GM23338 (cell line): ENCODE measurements at regions not wholly inside any gene's neighbourhood (a gene's known extent, or its start where the extent isn't known, plus 50 kb on each side); places are given as distances from the start of the nearest gene placed in this dataset.

Source experiments
- ATAC-seq: fragments of 200-7000 bp; cut with Tn5 transposase; 3 replicates; pipeline ENCODE4 v1.9.1; 2020
- DNase-seq: peaks from one replicate; pipeline ENCODE4 v3.0.0-alpha.2; 2015; ENCODE audit warnings: low spot score
- H2AFZ ChIP-seq: fragments of 200-600 bp; sonication (generic); 2 replicates; pipeline ENCODE4 v1.8.0; 2016; ENCODE audit warnings: antibody characterized with exemption, mild to moderate bottlenecking, moderate library complexity
- H3F3A ChIP-seq: fragments of 200-600 bp; sonication (generic); replicated peaks from 2 replicates; pipeline ENCODE4 v1.8.0; 2017; ENCODE audit warnings: antibody characterized with exemption, mixed run types, low read depth
- H3K27ac ChIP-seq: fragments of 200-600 bp; sonication (generic); 2 replicates; pipeline ENCODE4 v1.6.1; 2016; ENCODE audit warnings: low read depth
- H3K27me3 ChIP-seq: fragments of 200-600 bp; sonication (generic); 2 replicates; pipeline ENCODE4 v1.8.0; 2016; ENCODE audit warnings: mild to moderate bottlenecking, mixed run types, moderate library complexity; ENCODE audit not compliant: insufficient read depth
- H3K36me3 ChIP-seq: fragments of 200-600 bp; sonication (generic); 2 replicates; pipeline ENCODE4 v1.8.0; 2016; ENCODE audit warnings: mild to moderate bottlenecking; ENCODE audit not compliant: insufficient read depth
- H3K4me1 ChIP-seq: fragments of 200-600 bp; sonication (generic); 2 replicates; pipeline ENCODE4 v1.8.0; 2016; ENCODE audit warnings: mild to moderate bottlenecking, moderate library complexity; ENCODE audit not compliant: insufficient read depth
- H3K4me2 ChIP-seq: fragments of 200-600 bp; sonication (generic); 2 replicates; pipeline ENCODE4 v1.7.1; 2017; ENCODE audit warnings: mixed run types
- H3K4me3 ChIP-seq: fragments of 200-600 bp; sonication (generic); 2 replicates; pipeline ENCODE4 v1.6.1; 2016; ENCODE audit warnings: mixed run types
- H3K79me2 ChIP-seq: fragments of 200-600 bp; sonication (generic); replicated peaks from 2 replicates; pipeline ENCODE4 v1.8.0; 2017; ENCODE audit warnings: mild to moderate bottlenecking; ENCODE audit not compliant: insufficient read depth
- H3K9me2 ChIP-seq: fragments of 200-600 bp; sonication (generic); 2 replicates; pipeline ENCODE4 v1.8.0; 2017; ENCODE audit not compliant: insufficient read depth
- H4K20me1 ChIP-seq: fragments of 200-600 bp; sonication (generic); replicated peaks from 2 replicates; pipeline ENCODE4 v1.8.0; 2017; ENCODE audit warnings: mild to moderate bottlenecking; ENCODE audit not compliant: insufficient read depth
- H3K27ac Mint-ChIP-seq: 2 replicates; pipeline ENCODE4 v1.8.0; 2020; ENCODE audit warnings: inconsistent platforms, mild to moderate bottlenecking, moderate library complexity, mixed read lengths
- H3K27me3 Mint-ChIP-seq: 3 replicates; pipeline ENCODE4 v1.8.0; 2022; ENCODE audit warnings: low read depth, mild to moderate bottlenecking, moderate library complexity, mixed read lengths, inconsistent platforms; ENCODE audit not compliant: insufficient read depth, poor library complexity
- H3K36me3 Mint-ChIP-seq: 3 replicates; pipeline ENCODE4 v1.8.0; 2021; ENCODE audit warnings: low read depth, mild to moderate bottlenecking, inconsistent platforms, moderate library complexity, mixed read lengths
- H3K4me1 Mint-ChIP-seq: 3 replicates; pipeline ENCODE4 v1.8.0; 2020; ENCODE audit warnings: mild to moderate bottlenecking, inconsistent platforms, mixed read lengths
- H3K4me3 Mint-ChIP-seq: 3 replicates; pipeline ENCODE4 v1.8.0; 2021; ENCODE audit warnings: moderate library complexity, mild to moderate bottlenecking, inconsistent platforms, mixed read lengths
- H3K9me3 Mint-ChIP-seq: 3 replicates; pipeline ENCODE4 v1.8.0; 2020; ENCODE audit warnings: moderate library complexity, mild to moderate bottlenecking, inconsistent platforms, mixed read lengths
- CREB1 ChIP-seq: fragments of 250-450 bp; sonication (Bioruptor Pico); IDR thresholded peaks from 2 replicates; pipeline ENCODE4 v1.5.0; 2020; ENCODE audit warnings: low read depth, mild to moderate bottlenecking, moderate library complexity
- CTCF ChIP-seq, 2 experiments: fragments of 200-600 bp in 1 of 2; sonication (generic) in 1 of 2; conservative IDR thresholded peaks; 2 replicates each; pipeline versions ENCODE4 v1.5.1 to v1.6.1; 2016 to 2017; ENCODE audit warnings: antibody characterized with exemption in 2 of 2, low read depth in 2 of 2, mild to moderate bottlenecking in 2 of 2, moderate library complexity in 1 of 2
- EZH2 ChIP-seq: fragments of 200-600 bp; sonication (generic); IDR thresholded peaks from one replicate; pipeline ENCODE4 v1.8.0; 2017; ENCODE audit warnings: antibody characterized with exemption, mild to moderate bottlenecking, low read depth; ENCODE audit not compliant: unreplicated experiment
- EZH2phosphoT487 ChIP-seq: fragments of 200-600 bp; sonication (generic); IDR thresholded peaks from one replicate; pipeline ENCODE4 v1.8.1; 2018; ENCODE audit warnings: antibody characterized with exemption; ENCODE audit not compliant: unreplicated experiment
- JUNB ChIP-seq: IDR thresholded peaks from one replicate; pipeline ENCODE4 v1.6.1; 2016; ENCODE audit warnings: antibody characterized with exemption; ENCODE audit not compliant: unreplicated experiment
- NANOG ChIP-seq: IDR thresholded peaks from 2 replicates; pipeline ENCODE4 v1.6.1; 2016; ENCODE audit warnings: antibody characterized with exemption, borderline replicate concordance
- POLR2AphosphoS5 ChIP-seq: IDR thresholded peaks from 2 replicates; pipeline ENCODE4 v1.6.1; 2016; ENCODE audit warnings: antibody characterized with exemption, low read depth
- STAT1 ChIP-seq: IDR thresholded peaks from one replicate; pipeline ENCODE4 v1.6.1; 2016; ENCODE audit warnings: antibody characterized with exemption; ENCODE audit not compliant: unreplicated experiment
- ZNF114 ChIP-seq: fragments of 250-450 bp; sonication (Bioruptor Pico); IDR thresholded peaks from 2 replicates; pipeline ENCODE4 v1.5.0; 2020; ENCODE audit warnings: mild to moderate bottlenecking, moderate library complexity
- ZNF331 ChIP-seq: fragments of 250-450 bp; sonication (Bioruptor Pico); IDR thresholded peaks from 2 replicates; pipeline ENCODE4 v1.5.0; 2020; ENCODE audit warnings: low read depth, mild to moderate bottlenecking, moderate library complexity
- TF ChIP-seq, protein P1 (sequence below): IDR thresholded peaks from one replicate; pipeline ENCODE4 v1.6.1; 2018; ENCODE audit warnings: antibody characterized with exemption; ENCODE audit not compliant: unreplicated experiment
- TF ChIP-seq, protein P2 (sequence below): fragments of 250-450 bp; sonication (Bioruptor Pico); IDR thresholded peaks from 2 replicates; pipeline ENCODE4 v1.5.0; 2020; ENCODE audit warnings: mild to moderate bottlenecking, moderate library complexity
- TF ChIP-seq, protein P3 (sequence below): IDR thresholded peaks from 2 replicates; pipeline ENCODE4 v1.6.1; 2016; ENCODE audit warnings: antibody characterized with exemption

- Histone ChIP-seq H4K20me1 (0 out of 2 replicates have a peak, but pooled peaks cover 4% of the 10 kb centered on the region), H3K36me3 (peaks cover 3% of the 10 kb centered on the region; the same call in 1 of the 2 replicates), H3K27me3 (no peaks in the 10 kb centered on the region), H3K9me2 (no peaks in the 10 kb centered on the region), H3K79me2 (no peaks in the 10 kb centered on the region), H2AFZ (no peak overlapping the region), H3K4me3 (no peak overlapping the region), H3K27ac (no peak overlapping the region), H3K4me1 (no peaks in the 10 kb centered on the region), H3K4me2 (no peak overlapping the region), H3F3A (no peaks in the 10 kb centered on the region)
- no peak for TF ChIP-seq STAT1
- no peak for TF ChIP-seq ZNF331 (CRISPR knock-in tag)
- no peak for TF ChIP-seq EZH2
- TF ChIP-seq NANOG, result no peak
- TF ChIP-seq ZNF114, result no peak
- no peak for TF ChIP-seq POLR2AphosphoS5
- TF ChIP-seq, protein P1, sequence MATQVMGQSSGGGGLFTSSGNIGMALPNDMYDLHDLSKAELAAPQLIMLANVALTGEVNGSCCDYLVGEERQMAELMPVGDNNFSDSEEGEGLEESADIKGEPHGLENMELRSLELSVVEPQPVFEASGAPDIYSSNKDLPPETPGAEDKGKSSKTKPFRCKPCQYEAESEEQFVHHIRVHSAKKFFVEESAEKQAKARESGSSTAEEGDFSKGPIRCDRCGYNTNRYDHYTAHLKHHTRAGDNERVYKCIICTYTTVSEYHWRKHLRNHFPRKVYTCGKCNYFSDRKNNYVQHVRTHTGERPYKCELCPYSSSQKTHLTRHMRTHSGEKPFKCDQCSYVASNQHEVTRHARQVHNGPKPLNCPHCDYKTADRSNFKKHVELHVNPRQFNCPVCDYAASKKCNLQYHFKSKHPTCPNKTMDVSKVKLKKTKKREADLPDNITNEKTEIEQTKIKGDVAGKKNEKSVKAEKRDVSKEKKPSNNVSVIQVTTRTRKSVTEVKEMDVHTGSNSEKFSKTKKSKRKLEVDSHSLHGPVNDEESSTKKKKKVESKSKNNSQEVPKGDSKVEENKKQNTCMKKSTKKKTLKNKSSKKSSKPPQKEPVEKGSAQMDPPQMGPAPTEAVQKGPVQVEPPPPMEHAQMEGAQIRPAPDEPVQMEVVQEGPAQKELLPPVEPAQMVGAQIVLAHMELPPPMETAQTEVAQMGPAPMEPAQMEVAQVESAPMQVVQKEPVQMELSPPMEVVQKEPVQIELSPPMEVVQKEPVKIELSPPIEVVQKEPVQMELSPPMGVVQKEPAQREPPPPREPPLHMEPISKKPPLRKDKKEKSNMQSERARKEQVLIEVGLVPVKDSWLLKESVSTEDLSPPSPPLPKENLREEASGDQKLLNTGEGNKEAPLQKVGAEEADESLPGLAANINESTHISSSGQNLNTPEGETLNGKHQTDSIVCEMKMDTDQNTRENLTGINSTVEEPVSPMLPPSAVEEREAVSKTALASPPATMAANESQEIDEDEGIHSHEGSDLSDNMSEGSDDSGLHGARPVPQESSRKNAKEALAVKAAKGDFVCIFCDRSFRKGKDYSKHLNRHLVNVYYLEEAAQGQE, result no peak
- TF ChIP-seq, protein P2, sequence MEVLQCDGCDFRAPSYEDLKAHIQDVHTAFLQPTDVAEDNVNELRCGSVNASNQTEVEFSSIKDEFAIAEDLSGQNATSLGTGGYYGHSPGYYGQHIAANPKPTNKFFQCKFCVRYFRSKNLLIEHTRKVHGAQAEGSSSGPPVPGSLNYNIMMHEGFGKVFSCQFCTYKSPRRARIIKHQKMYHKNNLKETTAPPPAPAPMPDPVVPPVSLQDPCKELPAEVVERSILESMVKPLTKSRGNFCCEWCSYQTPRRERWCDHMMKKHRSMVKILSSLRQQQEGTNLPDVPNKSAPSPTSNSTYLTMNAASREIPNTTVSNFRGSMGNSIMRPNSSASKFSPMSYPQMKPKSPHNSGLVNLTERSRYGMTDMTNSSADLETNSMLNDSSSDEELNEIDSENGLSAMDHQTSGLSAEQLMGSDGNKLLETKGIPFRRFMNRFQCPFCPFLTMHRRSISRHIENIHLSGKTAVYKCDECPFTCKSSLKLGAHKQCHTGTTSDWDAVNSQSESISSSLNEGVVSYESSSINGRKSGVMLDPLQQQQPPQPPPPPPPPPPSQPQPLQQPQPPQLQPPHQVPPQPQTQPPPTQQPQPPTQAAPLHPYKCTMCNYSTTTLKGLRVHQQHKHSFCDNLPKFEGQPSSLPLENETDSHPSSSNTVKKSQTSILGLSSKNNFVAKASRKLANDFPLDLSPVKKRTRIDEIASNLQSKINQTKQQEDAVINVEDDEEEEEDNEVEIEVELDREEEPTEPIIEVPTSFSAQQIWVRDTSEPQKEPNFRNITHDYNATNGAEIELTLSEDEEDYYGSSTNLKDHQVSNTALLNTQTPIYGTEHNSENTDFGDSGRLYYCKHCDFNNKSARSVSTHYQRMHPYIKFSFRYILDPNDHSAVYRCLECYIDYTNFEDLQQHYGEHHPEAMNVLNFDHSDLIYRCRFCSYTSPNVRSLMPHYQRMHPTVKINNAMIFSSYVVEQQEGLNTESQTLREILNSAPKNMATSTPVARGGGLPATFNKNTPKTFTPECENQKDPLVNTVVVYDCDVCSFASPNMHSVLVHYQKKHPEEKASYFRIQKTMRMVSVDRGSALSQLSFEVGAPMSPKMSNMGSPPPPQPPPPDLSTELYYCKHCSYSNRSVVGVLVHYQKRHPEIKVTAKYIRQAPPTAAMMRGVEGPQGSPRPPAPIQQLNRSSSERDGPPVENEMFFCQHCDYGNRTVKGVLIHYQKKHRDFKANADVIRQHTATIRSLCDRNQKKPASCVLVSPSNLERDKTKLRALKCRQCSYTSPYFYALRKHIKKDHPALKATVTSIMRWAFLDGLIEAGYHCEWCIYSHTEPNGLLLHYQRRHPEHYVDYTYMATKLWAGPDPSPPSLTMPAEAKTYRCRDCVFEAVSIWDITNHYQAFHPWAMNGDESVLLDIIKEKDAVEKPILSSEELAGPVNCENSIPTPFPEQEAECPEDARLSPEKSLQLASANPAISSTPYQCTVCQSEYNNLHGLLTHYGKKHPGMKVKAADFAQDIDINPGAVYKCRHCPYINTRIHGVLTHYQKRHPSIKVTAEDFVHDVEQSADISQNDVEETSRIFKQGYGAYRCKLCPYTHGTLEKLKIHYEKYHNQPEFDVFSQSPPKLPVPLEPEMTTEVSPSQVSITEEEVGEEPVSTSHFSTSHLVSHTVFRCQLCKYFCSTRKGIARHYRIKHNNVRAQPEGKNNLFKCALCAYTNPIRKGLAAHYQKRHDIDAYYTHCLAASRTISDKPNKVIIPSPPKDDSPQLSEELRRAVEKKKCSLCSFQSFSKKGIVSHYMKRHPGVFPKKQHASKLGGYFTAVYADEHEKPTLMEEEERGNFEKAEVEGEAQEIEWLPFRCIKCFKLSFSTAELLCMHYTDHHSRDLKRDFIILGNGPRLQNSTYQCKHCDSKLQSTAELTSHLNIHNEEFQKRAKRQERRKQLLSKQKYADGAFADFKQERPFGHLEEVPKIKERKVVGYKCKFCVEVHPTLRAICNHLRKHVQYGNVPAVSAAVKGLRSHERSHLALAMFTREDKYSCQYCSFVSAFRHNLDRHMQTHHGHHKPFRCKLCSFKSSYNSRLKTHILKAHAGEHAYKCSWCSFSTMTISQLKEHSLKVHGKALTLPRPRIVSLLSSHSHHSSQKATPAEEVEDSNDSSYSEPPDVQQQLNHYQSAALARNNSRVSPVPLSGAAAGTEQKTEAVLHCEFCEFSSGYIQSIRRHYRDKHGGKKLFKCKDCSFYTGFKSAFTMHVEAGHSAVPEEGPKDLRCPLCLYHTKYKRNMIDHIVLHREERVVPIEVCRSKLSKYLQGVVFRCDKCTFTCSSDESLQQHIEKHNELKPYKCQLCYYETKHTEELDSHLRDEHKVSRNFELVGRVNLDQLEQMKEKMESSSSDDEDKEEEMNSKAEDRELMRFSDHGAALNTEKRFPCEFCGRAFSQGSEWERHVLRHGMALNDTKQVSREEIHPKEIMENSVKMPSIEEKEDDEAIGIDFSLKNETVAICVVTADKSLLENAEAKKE, result no peak
- no peak for TF ChIP-seq CTCF (conservative IDR thresholded peaks at IDR 0.05; ENCODE audit: low read depth in 2 of 2)
- TF ChIP-seq, protein P3, sequence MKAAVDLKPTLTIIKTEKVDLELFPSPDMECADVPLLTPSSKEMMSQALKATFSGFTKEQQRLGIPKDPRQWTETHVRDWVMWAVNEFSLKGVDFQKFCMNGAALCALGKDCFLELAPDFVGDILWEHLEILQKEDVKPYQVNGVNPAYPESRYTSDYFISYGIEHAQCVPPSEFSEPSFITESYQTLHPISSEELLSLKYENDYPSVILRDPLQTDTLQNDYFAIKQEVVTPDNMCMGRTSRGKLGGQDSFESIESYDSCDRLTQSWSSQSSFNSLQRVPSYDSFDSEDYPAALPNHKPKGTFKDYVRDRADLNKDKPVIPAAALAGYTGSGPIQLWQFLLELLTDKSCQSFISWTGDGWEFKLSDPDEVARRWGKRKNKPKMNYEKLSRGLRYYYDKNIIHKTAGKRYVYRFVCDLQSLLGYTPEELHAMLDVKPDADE, result no peak
- TF ChIP-seq CREB1 (CRISPR knock-in tag), result no peak
- TF ChIP-seq JUNB, result no peak
- no peak for TF ChIP-seq EZH2phosphoT487
- no peak for DNase-seq
- no peaks in the 10 kb centered on the region for H3K9me3 Mint-ChIP-seq
- H3K4me1 Mint-ChIP-seq, result peaks cover 2% of the 10 kb centered on the region; the same call in 1 of the 3 replicates
- H3K4me3 Mint-ChIP-seq, result no peak overlapping the region
- peaks cover 59% of the 10 kb centered on the region for H3K36me3 Mint-ChIP-seq
- peaks cover 2% of the 10 kb centered on the region for H3K27me3 Mint-ChIP-seq
- H3K27ac Mint-ChIP-seq, result no peak overlapping the region
- no peak for ATAC-seq
Measured at GRCh38 chr9:23615569-23615968, 210.5 kb downstream of the ELAVL2 start.
